B cell (primary cell): ENCODE measurements at regions not wholly inside any gene's neighbourhood (a gene's known extent, or its start where the extent isn't known, plus 50 kb on each side); places are given as distances from the start of the nearest gene placed in this dataset.

Source experiments
- CTCF ChIP-seq: fragments of 200-600 bp; IDR thresholded peaks from one replicate; pipeline ENCODE4 v1.8.0; 2022; ENCODE audit warnings: antibody characterized with exemption, mild to moderate bottlenecking
- EZH2 ChIP-seq: IDR thresholded peaks from 2 replicates; pipeline ENCODE4 v1.6.1; 2012; ENCODE audit warnings: borderline replicate concordance, low read depth, mild to moderate bottlenecking, moderate library complexity, low read length; ENCODE audit not compliant: insufficient read depth, poor library complexity, severe bottlenecking

GRCh38 chr3:70743754-70744153, 431.3 kb upstream of the MDFIC2 start:
- TF ChIP-seq EZH2: no peak
- no peak for TF ChIP-seq CTCF
